AG09309 (cell line): ENCODE measurements at regions not wholly inside any gene's neighbourhood (a gene's known extent, or its start where the extent isn't known, plus 50 kb on each side); places are given as distances from the start of the nearest gene placed in this dataset.

Experiments used
- DNase-seq: peaks from one replicate; pipeline ENCODE4 v3.0.0-alpha.2; 2010; ENCODE audit warnings: low read depth
- H3K4me3 ChIP-seq: 2 replicates; pipeline ENCODE4 v1.5.1; 2011; ENCODE audit warnings: mild to moderate bottlenecking, low read depth, low read length, moderate library complexity; ENCODE audit not compliant: control insufficient read depth
- CTCF ChIP-seq: IDR thresholded peaks from 2 replicates; pipeline ENCODE4 v1.5.1; 2011; ENCODE audit warnings: mild to moderate bottlenecking, low read depth, low read length, inconsistent platforms; ENCODE audit not compliant: insufficient read depth, control insufficient read depth; ENCODE audit errors: missing control alignments

GRCh38 chr4:41873380-41874295 is 61.6 kb upstream of the TMEM33 start:
- DNase-seq: no peak
- no peak overlapping the region for H3K4me3 ChIP-seq
- TF ChIP-seq CTCF: no peak

GRCh38 chr4:41870035-41870434 is 65.2 kb upstream of the TMEM33 start:
- TF ChIP-seq CTCF: no peak

GRCh38 chr4:41866799-41867677 is 68.2 kb upstream of the TMEM33 start:
- no peak overlapping the region for H3K4me3 ChIP-seq
- TF ChIP-seq CTCF: no peak
- no peak for DNase-seq

More at GRCh38 chr4:41870035-41870434, 65.2 kb upstream of the TMEM33 start:
- DNase-seq: no peak
- no peak overlapping the region for H3K4me3 ChIP-seq

DNA sequence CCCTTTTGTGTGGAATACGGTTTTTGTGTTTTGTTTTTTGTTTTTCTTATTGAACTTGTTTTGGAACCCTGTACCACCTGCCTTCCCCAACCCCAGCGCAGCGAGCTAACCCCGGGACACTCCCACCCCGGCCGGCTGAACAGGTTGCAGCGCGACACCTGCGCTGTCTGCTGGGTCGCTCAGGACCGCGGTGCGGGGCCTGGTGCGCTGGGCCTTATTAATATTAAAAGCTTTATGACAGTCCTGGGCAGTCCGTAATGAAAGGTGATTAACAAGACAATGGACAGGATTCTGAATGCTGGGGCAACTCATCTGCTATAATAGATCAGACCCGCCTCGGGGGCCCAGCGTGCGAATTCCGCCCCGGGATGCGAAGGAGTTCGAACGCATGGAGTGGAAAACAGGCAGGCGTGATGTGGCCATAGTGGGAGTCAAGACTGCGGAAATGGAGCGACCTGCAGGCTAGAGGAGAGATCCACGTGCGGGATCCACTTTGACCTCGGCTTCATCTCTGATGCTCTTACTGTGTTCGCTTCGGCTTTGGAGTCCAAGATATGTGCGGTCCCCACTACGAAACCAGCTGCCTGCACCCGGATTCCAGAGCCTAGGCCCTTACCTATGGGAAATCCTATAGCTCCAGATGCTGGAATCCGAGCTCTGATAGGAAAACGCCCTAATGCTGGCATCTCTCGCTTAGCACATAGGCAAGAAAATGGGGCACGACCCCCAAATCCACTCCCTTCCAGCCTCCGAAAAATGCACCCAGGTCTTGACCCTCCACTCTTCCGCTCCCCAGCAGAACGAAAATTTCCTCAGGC is 69.0 kb upstream of the TMEM33 start:
- TF ChIP-seq CTCF: no peak
- DNase-seq: no peak
- no peak overlapping the region for H3K4me3 ChIP-seq

- DNase-seq: no peak
- no peak for TF ChIP-seq CTCF
- H3K4me3 ChIP-seq: no peak overlapping the region
Measured at GRCh38 chr4:41865306-41865980, 69.8 kb upstream of the TMEM33 start.
